ENCODE measurements at regions not wholly inside any gene's neighbourhood (a gene's known extent, or its start where the extent isn't known, plus 50 kb on each side); places are given as distances from the start of the nearest gene placed in this dataset.
"Not testable (repeated sequence)": the region's sequence is repeated elsewhere in the genome, so short reads cannot be mapped to it uniquely, and the experiment has no call there.

GRCh38 chr14:106269451-106270204 is 743.2 kb downstream of the TMEM121 start:
- H3K4me1 Mint-ChIP-seq = peaks cover 8% of the 10 kb centered on the region
- H3K4me3 Mint-ChIP-seq = peak overlapping the region; percentile 18
- H3K36me3 Mint-ChIP-seq = peaks cover 5% of the 10 kb centered on the region
- H3K27ac Mint-ChIP-seq = peak overlapping the region; percentile 81
- ATAC-seq = no peak
- H3K27me3 Mint-ChIP-seq = peaks cover 10% of the 10 kb centered on the region
- H3K9me3 Mint-ChIP-seq = no peaks in the 10 kb centered on the region

- not testable (repeated sequence) for H3K27ac Mint-ChIP-seq, H3K4me3 Mint-ChIP-seq, H3K27me3 Mint-ChIP-seq, H3K36me3 Mint-ChIP-seq, ATAC-seq, H3K4me1 Mint-ChIP-seq, H3K9me3 Mint-ChIP-seq
Observed at GRCh38 chr14:106270476-106271121, 744.2 kb downstream of the TMEM121 start.

- Mint-ChIP-seq H3K4me3 (peak overlapping the region; percentile 38), H3K27me3 (no peaks in the 10 kb centered on the region), H3K36me3 (no peaks in the 10 kb centered on the region), H3K4me1 (peaks cover 13% of the 10 kb centered on the region), H3K9me3 (no peaks in the 10 kb centered on the region), H3K27ac (no peak overlapping the region)
- ATAC-seq = no peak
Observed at GRCh38 chr14:106276326-106277267, 750.2 kb downstream of the TMEM121 start.

GRCh38 chr14:106277503-106277902 is 751.1 kb downstream of the TMEM121 start:
- no peak for ATAC-seq
- Mint-ChIP-seq H3K4me3 (peak overlapping the region; percentile 38), H3K27ac (no peak overlapping the region), H3K27me3 (no peaks in the 10 kb centered on the region), H3K4me1 (peaks cover 13% of the 10 kb centered on the region), H3K9me3 (no peaks in the 10 kb centered on the region), H3K36me3 (no peaks in the 10 kb centered on the region)

- no peak overlapping the region for H3K27ac Mint-ChIP-seq
- no peaks in the 10 kb centered on the region for H3K9me3 Mint-ChIP-seq
- no peaks in the 10 kb centered on the region for H3K36me3 Mint-ChIP-seq
- peaks cover 13% of the 10 kb centered on the region for H3K4me1 Mint-ChIP-seq
- ATAC-seq = no peak
- no peaks in the 10 kb centered on the region for H3K27me3 Mint-ChIP-seq
- H3K4me3 Mint-ChIP-seq = no peak overlapping the region
Observed at GRCh38 chr14:106280876-106281275, 754.5 kb downstream of the TMEM121 start.

- Mint-ChIP-seq H3K27ac (no peak overlapping the region), H3K36me3 (no peaks in the 10 kb centered on the region), H3K27me3 (no peaks in the 10 kb centered on the region), H3K9me3 (no peaks in the 10 kb centered on the region), H3K4me3 (no peak overlapping the region), H3K4me1 (no peaks in the 10 kb centered on the region)
- ATAC-seq = no peak
Observed at GRCh38 chr14:106286697-106287290, 760.4 kb downstream of the TMEM121 start.

DNA sequence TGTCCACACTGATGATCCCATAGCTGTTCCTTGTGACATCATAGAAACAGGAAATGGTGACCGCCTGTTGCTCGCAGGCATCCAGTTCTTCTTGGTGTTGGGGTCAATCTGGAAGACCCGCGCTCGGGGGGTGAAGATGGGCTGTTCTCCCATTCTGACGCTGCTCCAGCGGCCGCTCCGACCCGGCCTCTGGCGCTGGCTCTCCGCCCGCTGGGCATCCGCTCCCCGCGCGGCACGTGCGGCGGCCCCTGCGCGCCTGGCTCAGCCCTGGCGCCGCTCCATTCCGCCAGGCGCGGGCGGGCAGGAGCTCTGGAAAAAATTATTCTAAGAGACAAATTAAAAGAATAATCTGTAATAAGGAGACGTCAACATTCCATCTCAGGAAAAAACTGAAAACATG is 761.1 kb downstream of the TMEM121 start:
- Mint-ChIP-seq H3K36me3 (no peaks in the 10 kb centered on the region), H3K27me3 (no peaks in the 10 kb centered on the region), H3K9me3 (no peaks in the 10 kb centered on the region), H3K4me1 (no peaks in the 10 kb centered on the region), H3K4me3 (no peak overlapping the region), H3K27ac (no peak overlapping the region)
- no peak for ATAC-seq

- H3K9me3 Mint-ChIP-seq = no peaks in the 10 kb centered on the region
- no peaks in the 10 kb centered on the region for H3K27me3 Mint-ChIP-seq
- ATAC-seq = no peak
- no peak overlapping the region for H3K27ac Mint-ChIP-seq
- no peak overlapping the region for H3K4me3 Mint-ChIP-seq
- no peaks in the 10 kb centered on the region for H3K4me1 Mint-ChIP-seq
- no peaks in the 10 kb centered on the region for H3K36me3 Mint-ChIP-seq
Observed at GRCh38 chr14:106291626-106292025, 765.2 kb downstream of the TMEM121 start.

- ATAC-seq = no peak
- H3K4me3 Mint-ChIP-seq = no peak overlapping the region
- H3K27me3 Mint-ChIP-seq = no peaks in the 10 kb centered on the region
- H3K9me3 Mint-ChIP-seq = no peaks in the 10 kb centered on the region
- no peaks in the 10 kb centered on the region for H3K36me3 Mint-ChIP-seq
- no peak overlapping the region for H3K27ac Mint-ChIP-seq
- H3K4me1 Mint-ChIP-seq = peaks cover 14% of the 10 kb centered on the region
Observed at GRCh38 chr14:106294324-106294723, 767.9 kb downstream of the TMEM121 start.

DNA sequence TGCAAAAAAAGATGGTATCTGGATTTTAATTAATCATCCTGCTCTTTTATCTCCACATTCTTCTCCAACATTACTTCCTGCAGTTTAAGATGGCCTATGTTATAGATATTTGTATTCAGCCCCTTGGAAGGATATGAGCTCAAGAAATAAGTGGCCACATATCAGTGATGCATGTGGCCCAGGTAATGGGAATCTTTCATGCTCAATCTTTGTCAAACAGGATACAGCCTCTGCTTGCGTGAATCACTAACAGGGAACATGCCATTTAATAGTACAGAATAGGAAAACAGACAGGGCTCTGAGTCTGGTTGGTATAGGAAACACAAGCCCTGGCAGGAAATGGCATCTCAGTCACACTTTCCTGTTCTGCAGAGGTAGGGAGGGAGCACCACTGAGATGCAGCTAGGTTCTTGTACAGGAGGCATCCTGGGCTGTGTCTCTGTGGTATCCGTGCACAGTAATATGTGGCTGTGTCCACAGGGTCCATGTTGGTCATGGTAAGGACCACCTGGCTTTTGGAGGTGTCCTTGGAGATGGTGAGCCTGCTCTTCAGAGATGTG is 774.6 kb downstream of the TMEM121 start:
- H3K36me3 Mint-ChIP-seq, H3K27me3 Mint-ChIP-seq, ATAC-seq, H3K4me3 Mint-ChIP-seq, H3K9me3 Mint-ChIP-seq, H3K27ac Mint-ChIP-seq: not testable (repeated sequence)
- peaks cover 40% of the 10 kb centered on the region for H3K4me1 Mint-ChIP-seq

DNA sequence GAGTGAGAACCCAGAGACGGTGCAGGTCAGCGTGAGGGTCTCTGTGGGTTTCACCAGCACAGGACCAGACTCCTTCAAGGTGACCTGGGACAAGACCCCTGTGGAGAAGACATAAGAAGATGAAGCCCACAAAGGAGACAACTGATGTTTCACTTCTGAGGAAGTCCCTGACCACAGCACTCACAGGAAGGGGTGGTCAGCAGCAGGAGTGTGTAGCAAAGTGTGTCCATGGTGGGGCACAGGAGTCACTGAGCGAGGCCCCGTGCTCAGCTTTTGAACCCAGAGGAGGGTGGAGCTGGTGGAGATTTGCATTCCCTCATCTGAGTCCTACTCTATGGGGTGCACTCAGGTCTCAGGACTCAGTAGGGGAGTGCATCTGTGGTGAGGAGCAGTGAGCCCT is 775.2 kb downstream of the TMEM121 start:
- not testable (repeated sequence) for H3K27ac Mint-ChIP-seq, H3K36me3 Mint-ChIP-seq, ATAC-seq, H3K27me3 Mint-ChIP-seq, H3K9me3 Mint-ChIP-seq
- Mint-ChIP-seq H3K4me3 (peak overlapping the region; percentile 16), H3K4me1 (peaks cover 40% of the 10 kb centered on the region)

GRCh38 chr14:106302661-106303060 is 776.3 kb downstream of the TMEM121 start:
- H3K4me3 Mint-ChIP-seq = no peak overlapping the region
- H3K27ac Mint-ChIP-seq = no peak overlapping the region
- H3K36me3 Mint-ChIP-seq = no peaks in the 10 kb centered on the region
- H3K27me3 Mint-ChIP-seq = peaks cover 9% of the 10 kb centered on the region
- H3K9me3 Mint-ChIP-seq = no peaks in the 10 kb centered on the region
- H3K4me1 Mint-ChIP-seq = peaks cover 40% of the 10 kb centered on the region
- ATAC-seq = no peak

GRCh38 chr14:106304271-106304670 is 777.9 kb downstream of the TMEM121 start:
- H3K9me3 Mint-ChIP-seq = no peaks in the 10 kb centered on the region
- no peak overlapping the region for H3K27ac Mint-ChIP-seq
- H3K4me3 Mint-ChIP-seq = no peak overlapping the region

GRCh38 chr14:106308839-106309389 is 782.5 kb downstream of the TMEM121 start:
- Mint-ChIP-seq H3K36me3 (no peaks in the 10 kb centered on the region), H3K27me3 (peaks cover 9% of the 10 kb centered on the region), H3K27ac (no peak overlapping the region), H3K4me1 (peaks cover 22% of the 10 kb centered on the region), H3K4me3 (no peak overlapping the region), H3K9me3 (no peaks in the 10 kb centered on the region)
- peak; percentile 96 for ATAC-seq

More at GRCh38 chr14:106304271-106304670, 777.9 kb downstream of the TMEM121 start:
- peaks cover 9% of the 10 kb centered on the region for H3K27me3 Mint-ChIP-seq
- no peak for ATAC-seq
- no peaks in the 10 kb centered on the region for H3K36me3 Mint-ChIP-seq
- H3K4me1 Mint-ChIP-seq = peaks cover 30% of the 10 kb centered on the region

Data from stimulated activated memory B cell treated with anti-CD40 and anti-IgM and Interleukin-4, amounts not matched to agents 10 μg/mL and 1 μg/mL and 100 μg/mL, for 72 hours (primary cell).